GM06990 (cell line): ENCODE measurements at regions not wholly inside any gene's neighbourhood (a gene's known extent, or its start where the extent isn't known, plus 50 kb on each side); places are given as distances from the start of the nearest gene placed in this dataset.
"Not testable (repeated sequence)": the region's sequence is repeated elsewhere in the genome, so short reads cannot be mapped to it uniquely, and the experiment has no call there.

Source experiments
- DNase-seq: peaks from one replicate; pipeline ENCODE4 v3.0.0-alpha.2; 2011; ENCODE audit not compliant: insufficient read length; ENCODE audit errors: extremely low read depth
- H3K27me3 ChIP-seq: replicated peaks from 2 replicates; pipeline ENCODE4 v1.6.0; 2011; ENCODE audit warnings: low read length; ENCODE audit not compliant: control insufficient read depth, insufficient read depth
- H3K36me3 ChIP-seq: 2 replicates; pipeline ENCODE4 v1.5.1; 2011; ENCODE audit warnings: low read length; ENCODE audit not compliant: control insufficient read depth, insufficient read depth
- H3K4me3 ChIP-seq: replicated peaks from 2 replicates; pipeline ENCODE4 v1.5.1; 2011; ENCODE audit warnings: low read depth, mild to moderate bottlenecking, control low read depth, low read length
- TF ChIP-seq, protein P1 (sequence below): IDR thresholded peaks from 2 replicates; pipeline ENCODE4 v1.5.1; 2011; ENCODE audit warnings: low read length, control low read depth, mild to moderate bottlenecking, inconsistent platforms; ENCODE audit not compliant: insufficient read depth, poor library complexity, severe bottlenecking

DNA sequence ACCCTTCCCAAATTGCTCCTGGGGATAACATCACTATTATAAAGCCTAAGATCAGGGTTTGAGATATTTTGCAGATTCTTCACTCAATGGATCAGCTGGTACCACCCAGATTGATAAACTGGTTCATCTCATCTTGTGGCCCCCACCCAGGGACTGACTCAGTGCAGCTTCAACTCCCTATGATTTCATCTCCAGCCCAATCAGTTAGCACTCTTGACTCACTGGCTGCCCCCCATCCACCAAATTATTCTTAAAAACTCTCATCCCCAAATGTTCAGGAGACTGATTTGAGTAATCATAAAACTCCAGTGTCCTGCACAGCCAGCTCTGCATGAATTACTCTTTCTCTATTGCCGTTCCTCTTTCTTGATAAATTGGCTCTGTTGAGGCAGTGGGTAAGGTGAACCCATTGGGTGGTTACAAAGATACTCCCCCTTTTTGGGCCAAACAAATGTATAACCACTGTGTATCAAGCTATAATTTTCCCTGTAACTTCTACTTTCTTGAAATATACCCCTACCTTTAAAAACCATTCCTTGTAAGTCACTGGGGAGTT lies 263.3 kb upstream of the IL12B start:
- TF ChIP-seq, protein P1, sequence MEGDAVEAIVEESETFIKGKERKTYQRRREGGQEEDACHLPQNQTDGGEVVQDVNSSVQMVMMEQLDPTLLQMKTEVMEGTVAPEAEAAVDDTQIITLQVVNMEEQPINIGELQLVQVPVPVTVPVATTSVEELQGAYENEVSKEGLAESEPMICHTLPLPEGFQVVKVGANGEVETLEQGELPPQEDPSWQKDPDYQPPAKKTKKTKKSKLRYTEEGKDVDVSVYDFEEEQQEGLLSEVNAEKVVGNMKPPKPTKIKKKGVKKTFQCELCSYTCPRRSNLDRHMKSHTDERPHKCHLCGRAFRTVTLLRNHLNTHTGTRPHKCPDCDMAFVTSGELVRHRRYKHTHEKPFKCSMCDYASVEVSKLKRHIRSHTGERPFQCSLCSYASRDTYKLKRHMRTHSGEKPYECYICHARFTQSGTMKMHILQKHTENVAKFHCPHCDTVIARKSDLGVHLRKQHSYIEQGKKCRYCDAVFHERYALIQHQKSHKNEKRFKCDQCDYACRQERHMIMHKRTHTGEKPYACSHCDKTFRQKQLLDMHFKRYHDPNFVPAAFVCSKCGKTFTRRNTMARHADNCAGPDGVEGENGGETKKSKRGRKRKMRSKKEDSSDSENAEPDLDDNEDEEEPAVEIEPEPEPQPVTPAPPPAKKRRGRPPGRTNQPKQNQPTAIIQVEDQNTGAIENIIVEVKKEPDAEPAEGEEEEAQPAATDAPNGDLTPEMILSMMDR, result no peak
- no peaks in the 10 kb centered on the region for H3K27me3 ChIP-seq
- no peaks in the 10 kb centered on the region for H3K36me3 ChIP-seq
- no peak overlapping the region for H3K4me3 ChIP-seq
- no peak for DNase-seq

DNA sequence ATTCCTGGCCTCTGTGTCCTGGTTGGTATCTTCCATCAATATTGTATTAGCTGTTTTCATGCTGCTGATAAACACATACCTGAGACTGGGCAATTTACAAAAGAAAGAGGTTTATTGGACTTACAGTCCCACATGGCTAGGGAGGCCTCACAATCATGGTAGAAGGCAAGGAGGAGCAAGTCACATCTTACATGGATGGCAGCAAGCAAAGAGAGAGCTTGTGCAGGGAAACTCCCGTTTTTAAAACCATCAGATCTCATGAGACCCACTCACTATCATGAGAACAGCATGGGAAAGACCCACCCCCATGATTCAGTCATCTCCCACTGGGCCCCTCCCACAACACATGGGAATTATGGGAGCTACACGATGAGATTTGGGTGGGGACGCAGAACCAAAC lies 265.3 kb upstream of the IL12B start:
- not testable (repeated sequence) for H3K27me3 ChIP-seq, H3K4me3 ChIP-seq, H3K36me3 ChIP-seq, DNase-seq

DNA sequence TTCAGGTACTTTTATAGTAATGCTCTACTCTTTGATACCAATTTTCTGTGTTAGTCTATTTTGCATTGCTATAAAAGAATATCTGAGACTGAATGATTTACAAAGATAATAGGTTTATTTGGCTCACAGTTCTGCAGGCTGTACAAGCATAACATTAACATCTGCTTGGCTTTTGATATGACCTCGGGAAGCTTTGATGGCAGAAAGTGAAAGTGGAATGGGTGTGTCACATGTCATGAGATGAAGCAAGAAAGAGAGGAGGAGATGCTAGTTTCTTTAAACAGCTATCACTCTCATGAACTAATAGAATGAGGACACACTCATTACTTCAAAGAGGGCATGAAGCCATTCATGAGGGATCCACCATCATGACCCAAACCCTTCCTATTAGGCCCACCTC lies 270.9 kb upstream of the IL12B start:
- DNase-seq, result no peak
- TF ChIP-seq, protein P1, result no peak
- Histone ChIP-seq H3K4me3 (no peak overlapping the region), H3K27me3 (no peaks in the 10 kb centered on the region; the same call in 1 of the 2 replicates), H3K36me3 (no peaks in the 10 kb centered on the region)

DNA sequence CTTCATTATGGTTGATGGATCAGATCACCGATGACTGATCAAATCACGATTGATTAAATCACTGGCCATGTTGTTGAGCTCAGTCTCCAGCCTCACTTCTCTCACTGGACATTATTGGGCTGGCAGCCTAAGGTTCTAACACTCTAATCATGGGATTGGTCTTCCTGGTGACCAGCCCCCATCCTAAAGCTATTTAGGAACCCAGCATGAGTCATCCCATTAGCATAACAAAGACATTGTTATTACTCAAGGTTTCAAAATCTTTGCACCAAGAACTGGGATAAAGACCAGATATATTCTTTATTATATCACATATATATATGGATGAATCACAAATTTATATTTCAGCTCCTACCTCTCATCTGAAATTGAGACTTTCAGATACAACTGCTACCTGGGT lies 272.1 kb upstream of the IL12B start:
- DNase-seq, result no peak
- H3K4me3 ChIP-seq, result no peak overlapping the region
- no peaks in the 10 kb centered on the region; the same call in 1 of the 2 replicates for H3K27me3 ChIP-seq
- H3K36me3 ChIP-seq, result no peaks in the 10 kb centered on the region
- TF ChIP-seq, protein P1, result no peak

DNA sequence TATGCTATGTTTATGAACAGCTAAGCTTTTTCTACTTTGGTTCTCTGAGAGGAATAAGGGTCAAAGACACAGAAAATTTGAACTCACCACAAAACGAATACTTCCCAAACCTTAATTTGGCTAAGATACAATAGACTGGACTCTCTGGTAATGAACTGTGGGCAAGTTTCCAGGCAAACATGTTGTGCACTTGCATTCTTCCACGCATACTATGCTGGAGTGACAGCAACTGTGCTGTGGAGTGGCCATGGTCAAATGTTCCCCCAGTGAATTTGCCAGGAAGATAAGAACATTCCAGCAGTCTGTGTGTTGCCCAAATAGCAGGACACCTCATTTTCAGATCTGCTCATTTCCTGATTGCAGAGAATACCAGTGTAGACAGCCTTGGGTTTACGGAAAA lies 275.3 kb upstream of the IL12B start:
- no peak for DNase-seq
- Histone ChIP-seq H3K27me3 (no peaks in the 10 kb centered on the region), H3K36me3 (no peaks in the 10 kb centered on the region), H3K4me3 (no peak overlapping the region)
- TF ChIP-seq, protein P1, result no peak

DNA sequence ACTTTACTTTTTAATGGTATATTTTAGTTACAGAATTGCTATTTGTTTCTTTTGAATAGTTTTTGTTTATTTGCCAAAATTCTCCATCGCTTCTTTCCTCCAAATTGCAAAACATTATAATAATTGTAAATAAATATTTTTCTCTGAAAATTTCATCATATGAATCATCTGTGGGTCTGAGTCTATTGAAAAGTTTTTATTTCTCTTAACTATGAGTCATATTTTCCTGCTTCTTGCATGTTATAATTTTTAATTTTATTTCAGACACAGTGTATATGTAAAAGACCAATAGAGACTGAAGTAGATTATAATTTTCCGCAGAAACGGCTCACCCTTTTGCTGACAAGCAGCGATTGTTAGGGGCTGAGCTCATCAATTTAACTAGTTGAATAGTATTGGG lies 279.1 kb upstream of the IL12B start:
- Histone ChIP-seq H3K27me3 (no peaks in the 10 kb centered on the region), H3K4me3 (no peak overlapping the region), H3K36me3 (no peaks in the 10 kb centered on the region)
- TF ChIP-seq, protein P1, result no peak
- no peak for DNase-seq
